ENCODE measurements at regions not wholly inside any gene's neighbourhood (a gene's known extent, or its start where the extent isn't known, plus 50 kb on each side); places are given as distances from the start of the nearest gene placed in this dataset.

DNA sequence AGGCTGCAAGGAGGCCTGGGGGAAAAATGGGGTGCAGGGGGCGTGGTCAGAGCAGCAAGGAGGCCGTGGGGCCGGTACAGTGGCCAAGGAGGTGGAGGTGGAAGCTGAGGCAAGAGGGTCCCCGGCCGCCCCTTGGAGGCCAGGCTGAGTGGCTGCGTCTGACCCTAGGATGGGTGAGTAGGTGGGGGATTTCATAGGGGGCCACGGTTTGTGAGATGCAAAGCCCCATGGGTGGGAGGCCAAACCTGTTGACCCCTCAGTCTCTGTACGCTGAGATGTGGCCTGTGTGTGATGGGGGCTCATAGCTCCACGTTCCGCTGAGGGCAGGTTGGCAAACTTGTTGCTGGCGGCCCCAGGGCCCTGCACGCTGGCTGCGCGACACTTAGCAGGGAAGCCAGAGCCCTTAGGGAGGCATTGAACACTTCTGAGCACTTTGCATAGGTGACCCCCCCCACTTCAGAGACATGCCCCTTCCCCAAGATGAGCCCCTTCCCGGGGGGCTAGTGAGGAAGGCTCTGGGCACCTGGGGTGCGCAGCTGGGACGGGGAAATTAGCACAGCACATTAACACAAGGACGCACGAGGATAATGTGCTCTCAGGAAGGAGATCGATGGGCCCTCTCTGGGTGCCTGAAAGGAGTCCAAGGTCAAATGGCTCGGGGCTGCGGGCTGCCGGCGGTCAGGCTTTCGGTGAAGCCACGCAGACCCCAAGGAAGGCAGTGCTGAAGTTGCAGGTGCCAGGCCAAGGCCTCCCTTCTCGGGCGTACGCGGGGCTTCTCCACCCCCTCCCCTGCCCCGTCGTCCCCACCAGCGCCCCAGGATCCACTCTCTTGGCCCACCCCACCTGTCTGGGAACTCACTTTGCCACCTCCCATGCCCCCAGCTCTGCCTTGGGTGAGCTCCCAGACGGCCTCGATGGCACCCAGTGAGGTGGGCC, 107.4 kb downstream of the HMX1 start:
- 27% methylated on average over 23 of the region's 35 CpGs for WGBS (ENCODE audit: insufficient coverage, insufficient replicate concordance, low lambda C conversion rate, missing lambda C conversion rate)
- no peaks in the 10 kb centered on the region for H4K20me1 ChIP-seq (ENCODE audit: control insufficient read depth, insufficient read depth)

More for the DNA sequence above, 107.4 kb downstream of the HMX1 start:
- BruUV-seq (replicated peaks): no TSS peak
- ChIA-PET CTCF (no interaction called here), SMC1A (ENCODE audit: uncharacterized antibody, unreplicated experiment) (no interaction called here), POLR2A (no interaction called here), RAD21 (ENCODE audit: unreplicated experiment) (no interaction called here)
- Histone ChIP-seq H3K4me1 (ENCODE audit: control insufficient read depth, insufficient read depth, low read length) (no peaks in the 10 kb centered on the region), H3K27me3 (replicated peaks in 1 of 2; ENCODE audit: control insufficient read depth in 2 of 2, insufficient read depth in 2 of 2, low read length in 1 of 2) (no peaks in the 10 kb centered on the region), H3K4me3 (no peak overlapping the region), H2AFZ (ENCODE audit: control insufficient read depth, low read depth, low read length) (no peak overlapping the region), H3K27ac (ENCODE audit: control insufficient read depth, insufficient read depth) (no peak overlapping the region), H3K36me3 (ENCODE audit: control insufficient read depth in 2 of 2, insufficient read depth in 2 of 2, low read length in 1 of 2) (no peaks in the 10 kb centered on the region), H3K9ac (ENCODE audit: control insufficient read depth, insufficient read depth, low read length) (no peak overlapping the region), H3K79me2 (ENCODE audit: control insufficient read depth, insufficient read depth, low read length) (no peaks in the 10 kb centered on the region), H3K4me2 (ENCODE audit: control insufficient read depth, insufficient read depth) (no peak overlapping the region), H3K9me3 (replicated peaks; ENCODE audit: control insufficient read depth, insufficient read depth, low read length) (no peaks in the 10 kb centered on the region)
- no peak for ATAC-seq
- no peak for FAIRE-seq
- no peak for DNase-seq (ENCODE audit: low read depth, low spot score)
- in situ Hi-C loops (cut with MboI) (no loop called here), intact Hi-C loops (cut with micrococcal nuclease; ENCODE audit: unreplicated experiment) (no loop called here)
- TF ChIP-seq POLR2AphosphoS5 (IDR thresholded peaks at IDR 0.05; ENCODE audit: low read length) (no peak), HCFC1 (IDR thresholded peaks at IDR 0.05; ENCODE audit: low read length) (no peak), HDGF (IDR thresholded peaks at IDR 0.05) (no peak), CBX5 (IDR thresholded peaks at IDR 0.05; ENCODE audit: low read depth) (no peak), MYB (IDR thresholded peaks at IDR 0.05; ENCODE audit: borderline replicate concordance, low read depth, low read length) (no peak), PAX8 (IDR thresholded peaks at IDR 0.05) (no peak), NFIC (IDR thresholded peaks at IDR 0.05; ENCODE audit: low read depth, low read length) (no peak), POU2F2 (IDR thresholded peaks at IDR 0.05; ENCODE audit: borderline replicate concordance, low read depth, low read length) (no peak), BMI1 (IDR thresholded peaks at IDR 0.05; ENCODE audit: borderline replicate concordance) (no peak), USF1 (IDR thresholded peaks at IDR 0.05; ENCODE audit: borderline replicate concordance, extremely low read length, insufficient read depth, low read depth, low read length) (no peak), NRF1 (conservative IDR thresholded peaks at IDR 0.05; ENCODE audit: low read depth, low read length) (no peak), IKZF2 (IDR thresholded peaks at IDR 0.05) (no peak), SMARCA5 (IDR thresholded peaks at IDR 0.05) (no peak), CBFB (IDR thresholded peaks at IDR 0.05; ENCODE audit: low read depth) (no peak), STAT1 (conservative IDR thresholded peaks at IDR 0.05) (no peak), IRF5 (IDR thresholded peaks at IDR 0.05; ENCODE audit: borderline replicate concordance) (no peak), BHLHE40 (IDR thresholded peaks at IDR 0.05; ENCODE audit: borderline replicate concordance in 1 of 2, low read depth in 2 of 2, low read length in 1 of 2) (no peak), ZNF217 (IDR thresholded peaks at IDR 0.05) (no peak)
- TF ChIP-seq, protein P1, sequence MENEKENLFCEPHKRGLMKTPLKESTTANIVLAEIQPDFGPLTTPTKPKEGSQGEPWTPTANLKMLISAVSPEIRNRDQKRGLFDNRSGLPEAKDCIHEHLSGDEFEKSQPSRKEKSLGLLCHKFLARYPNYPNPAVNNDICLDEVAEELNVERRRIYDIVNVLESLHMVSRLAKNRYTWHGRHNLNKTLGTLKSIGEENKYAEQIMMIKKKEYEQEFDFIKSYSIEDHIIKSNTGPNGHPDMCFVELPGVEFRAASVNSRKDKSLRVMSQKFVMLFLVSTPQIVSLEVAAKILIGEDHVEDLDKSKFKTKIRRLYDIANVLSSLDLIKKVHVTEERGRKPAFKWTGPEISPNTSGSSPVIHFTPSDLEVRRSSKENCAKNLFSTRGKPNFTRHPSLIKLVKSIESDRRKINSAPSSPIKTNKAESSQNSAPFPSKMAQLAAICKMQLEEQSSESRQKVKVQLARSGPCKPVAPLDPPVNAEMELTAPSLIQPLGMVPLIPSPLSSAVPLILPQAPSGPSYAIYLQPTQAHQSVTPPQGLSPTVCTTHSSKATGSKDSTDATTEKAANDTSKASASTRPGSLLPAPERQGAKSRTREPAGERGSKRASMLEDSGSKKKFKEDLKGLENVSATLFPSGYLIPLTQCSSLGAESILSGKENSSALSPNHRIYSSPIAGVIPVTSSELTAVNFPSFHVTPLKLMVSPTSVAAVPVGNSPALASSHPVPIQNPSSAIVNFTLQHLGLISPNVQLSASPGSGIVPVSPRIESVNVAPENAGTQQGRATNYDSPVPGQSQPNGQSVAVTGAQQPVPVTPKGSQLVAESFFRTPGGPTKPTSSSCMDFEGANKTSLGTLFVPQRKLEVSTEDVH (IDR thresholded peaks at IDR 0.05; ENCODE audit: low read depth, partially characterized antibody): no peak
